Panc1 (cell line): ENCODE measurements at regions not wholly inside any gene's neighbourhood (a gene's known extent, or its start where the extent isn't known, plus 50 kb on each side); places are given as distances from the start of the nearest gene placed in this dataset.

Experiments
- ATAC-seq: fragments of 200-7000 bp; cut with Tn5 transposase; 2 replicates; pipeline ENCODE4 v1.9.1; 2020; ENCODE audit warnings: mild to moderate bottlenecking, moderate library complexity
- BruUV-seq: library from RNA; stranded (reverse); fragments of 400-500 nt; replicated peaks from 2 replicates; lab custom pipeline; 2021; lab: Mats Ljungman, UMichigan
- CTCF ChIA-PET: fragments of 300-600 bp; sonication (Branson Sonifier 250); formaldehyde crosslinking; loops from one replicate; lab custom pipeline; 2022; ENCODE audit warnings: antibody characterized with exemption; lab: Charles Lee
- POLR2A ChIA-PET: fragments of 300-600 bp; sonication (Branson Sonifier 250); formaldehyde crosslinking; loops from one replicate; lab custom pipeline; 2022; ENCODE audit warnings: antibody characterized with exemption; lab: Charles Lee
- DNase-seq: peaks from one replicate; pipeline ENCODE4 v3.0.0-alpha.2; 2010; ENCODE audit warnings: low read depth, low spot score
- H3K27ac ChIP-seq: 2 replicates; pipeline ENCODE4 v1.5.1; 2011; ENCODE audit warnings: mild to moderate bottlenecking, low read length, inconsistent platforms
- H3K27me3 ChIP-seq: fragments of 200-500 bp; sonication (Bioruptor generic); 2 replicates; pipeline ENCODE4 v1.6.0; 2014; ENCODE audit warnings: low read length, inconsistent platforms; ENCODE audit not compliant: control insufficient read depth, insufficient read depth
- H3K36me3 ChIP-seq: fragments of 200-500 bp; sonication (Bioruptor generic); 2 replicates; pipeline ENCODE4 v1.5.1; 2014; ENCODE audit warnings: inconsistent platforms, mild to moderate bottlenecking, low read length, moderate library complexity; ENCODE audit not compliant: control insufficient read depth, insufficient read depth
- H3K4me1 ChIP-seq: 2 replicates; pipeline ENCODE4 v1.5.1; 2011; ENCODE audit warnings: inconsistent platforms, mild to moderate bottlenecking, low read length, moderate library complexity; ENCODE audit not compliant: control insufficient read depth, insufficient read depth
- H3K4me3 ChIP-seq, 2 experiments: 2 replicates each; pipeline ENCODE4 v1.5.1; 2011 to 2012; ENCODE audit warnings: low read depth in 2 of 2, low read length in 2 of 2, mild to moderate bottlenecking in 2 of 2, inconsistent platforms in 1 of 2, moderate library complexity in 1 of 2
- H3K9me3 ChIP-seq: fragments of 200-500 bp; sonication (Bioruptor generic); 2 replicates; pipeline ENCODE4 v1.5.1; 2014; ENCODE audit warnings: low read depth, mild to moderate bottlenecking, inconsistent platforms, low read length, moderate library complexity; ENCODE audit not compliant: control insufficient read depth, insufficient read depth
- POLR2AphosphoS5 ChIP-seq: IDR thresholded peaks from 2 replicates; pipeline ENCODE4 v1.6.1; 2012; ENCODE audit warnings: mild to moderate bottlenecking, low read depth, low read length, moderate library complexity
- SIN3A ChIP-seq: IDR thresholded peaks from 2 replicates; pipeline ENCODE4 v1.6.1; 2012; ENCODE audit warnings: low read depth, mild to moderate bottlenecking, low read length, moderate library complexity, borderline replicate concordance; ENCODE audit not compliant: insufficient read depth
- TCF7L2 ChIP-seq: IDR thresholded peaks from 2 replicates; pipeline ENCODE4 v1.6.1; 2011; ENCODE audit warnings: mild to moderate bottlenecking, low read depth, low read length, inconsistent platforms
- in situ Hi-C: cut with HindIII; loops from 2 replicates; pipeline ENCODE4 v1.10.0; 2016; ENCODE audit warnings: low sequenced_read_pairs, low pct_unique_long_range_greater_than_20kb
- intact Hi-C: fragments of 100-400 bp; cut with micrococcal nuclease; formaldehyde crosslinking; loops from one replicate; pipeline ENCODE4 v1.10.0; 2022; ENCODE audit not compliant: unreplicated experiment
- TF ChIP-seq, protein P1 (sequence below): fragments of 450-650 bp; IDR thresholded peaks from 2 replicates; pipeline ENCODE4 v1.5.1; 2017; ENCODE audit warnings: mild to moderate bottlenecking
- TF ChIP-seq, protein P2 (sequence below), 2 experiments: IDR thresholded peaks; 2 replicates each; pipeline ENCODE4 v1.6.1; 2011 to 2012; ENCODE audit warnings: low read depth in 2 of 2, control low read depth in 1 of 2, low read length in 1 of 2, mild to moderate bottlenecking in 1 of 2, moderate library complexity in 1 of 2; ENCODE audit not compliant: insufficient read depth in 1 of 2

GRCh38 chr1:70567167-70567566, 156.1 kb downstream of the CTH start:
- Histone ChIP-seq H3K4me3 (no peak overlapping the region), H3K36me3 (no peaks in the 10 kb centered on the region), H3K27me3 (no peaks in the 10 kb centered on the region), H3K4me1 (no peaks in the 10 kb centered on the region), H3K9me3 (no peaks in the 10 kb centered on the region), H3K27ac (no peak overlapping the region)
- in situ Hi-C loops = no loop called here
- DNase-seq (no peak), ATAC-seq (no peak)
- TF ChIP-seq TCF7L2 (no peak), POLR2AphosphoS5 (no peak), SIN3A (no peak)
- TF ChIP-seq, protein P1, sequence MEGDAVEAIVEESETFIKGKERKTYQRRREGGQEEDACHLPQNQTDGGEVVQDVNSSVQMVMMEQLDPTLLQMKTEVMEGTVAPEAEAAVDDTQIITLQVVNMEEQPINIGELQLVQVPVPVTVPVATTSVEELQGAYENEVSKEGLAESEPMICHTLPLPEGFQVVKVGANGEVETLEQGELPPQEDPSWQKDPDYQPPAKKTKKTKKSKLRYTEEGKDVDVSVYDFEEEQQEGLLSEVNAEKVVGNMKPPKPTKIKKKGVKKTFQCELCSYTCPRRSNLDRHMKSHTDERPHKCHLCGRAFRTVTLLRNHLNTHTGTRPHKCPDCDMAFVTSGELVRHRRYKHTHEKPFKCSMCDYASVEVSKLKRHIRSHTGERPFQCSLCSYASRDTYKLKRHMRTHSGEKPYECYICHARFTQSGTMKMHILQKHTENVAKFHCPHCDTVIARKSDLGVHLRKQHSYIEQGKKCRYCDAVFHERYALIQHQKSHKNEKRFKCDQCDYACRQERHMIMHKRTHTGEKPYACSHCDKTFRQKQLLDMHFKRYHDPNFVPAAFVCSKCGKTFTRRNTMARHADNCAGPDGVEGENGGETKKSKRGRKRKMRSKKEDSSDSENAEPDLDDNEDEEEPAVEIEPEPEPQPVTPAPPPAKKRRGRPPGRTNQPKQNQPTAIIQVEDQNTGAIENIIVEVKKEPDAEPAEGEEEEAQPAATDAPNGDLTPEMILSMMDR = no peak
- TF ChIP-seq, protein P2, sequence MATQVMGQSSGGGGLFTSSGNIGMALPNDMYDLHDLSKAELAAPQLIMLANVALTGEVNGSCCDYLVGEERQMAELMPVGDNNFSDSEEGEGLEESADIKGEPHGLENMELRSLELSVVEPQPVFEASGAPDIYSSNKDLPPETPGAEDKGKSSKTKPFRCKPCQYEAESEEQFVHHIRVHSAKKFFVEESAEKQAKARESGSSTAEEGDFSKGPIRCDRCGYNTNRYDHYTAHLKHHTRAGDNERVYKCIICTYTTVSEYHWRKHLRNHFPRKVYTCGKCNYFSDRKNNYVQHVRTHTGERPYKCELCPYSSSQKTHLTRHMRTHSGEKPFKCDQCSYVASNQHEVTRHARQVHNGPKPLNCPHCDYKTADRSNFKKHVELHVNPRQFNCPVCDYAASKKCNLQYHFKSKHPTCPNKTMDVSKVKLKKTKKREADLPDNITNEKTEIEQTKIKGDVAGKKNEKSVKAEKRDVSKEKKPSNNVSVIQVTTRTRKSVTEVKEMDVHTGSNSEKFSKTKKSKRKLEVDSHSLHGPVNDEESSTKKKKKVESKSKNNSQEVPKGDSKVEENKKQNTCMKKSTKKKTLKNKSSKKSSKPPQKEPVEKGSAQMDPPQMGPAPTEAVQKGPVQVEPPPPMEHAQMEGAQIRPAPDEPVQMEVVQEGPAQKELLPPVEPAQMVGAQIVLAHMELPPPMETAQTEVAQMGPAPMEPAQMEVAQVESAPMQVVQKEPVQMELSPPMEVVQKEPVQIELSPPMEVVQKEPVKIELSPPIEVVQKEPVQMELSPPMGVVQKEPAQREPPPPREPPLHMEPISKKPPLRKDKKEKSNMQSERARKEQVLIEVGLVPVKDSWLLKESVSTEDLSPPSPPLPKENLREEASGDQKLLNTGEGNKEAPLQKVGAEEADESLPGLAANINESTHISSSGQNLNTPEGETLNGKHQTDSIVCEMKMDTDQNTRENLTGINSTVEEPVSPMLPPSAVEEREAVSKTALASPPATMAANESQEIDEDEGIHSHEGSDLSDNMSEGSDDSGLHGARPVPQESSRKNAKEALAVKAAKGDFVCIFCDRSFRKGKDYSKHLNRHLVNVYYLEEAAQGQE (IDR thresholded peaks at IDR 0.05; ENCODE audit: insufficient read depth in 1 of 2, low read depth in 2 of 2, low read length in 1 of 2) = no peak
- intact Hi-C loops = no loop called here
- ChIA-PET POLR2A (no interaction called here), CTCF (interaction anchor here (0.7 kb wide), 1 partner anchor 121 kb away, joined by 5 read pairs; no protein-coding TSS in a partner anchor)
- no TSS peak for BruUV-seq

- CTCF ChIA-PET = no interaction called here
- Histone ChIP-seq H3K27ac (no peak overlapping the region), H3K4me1 (no peaks in the 10 kb centered on the region), H3K36me3 (no peaks in the 10 kb centered on the region), H3K27me3 (no peaks in the 10 kb centered on the region), H3K9me3 (no peaks in the 10 kb centered on the region), H3K4me3 (no peak overlapping the region)
- no peak for TF ChIP-seq POLR2AphosphoS5
- no peak for TF ChIP-seq TCF7L2
- no peak for TF ChIP-seq SIN3A
- TF ChIP-seq, protein P2 (IDR thresholded peaks at IDR 0.05; ENCODE audit: insufficient read depth in 1 of 2, low read depth in 2 of 2, low read length in 1 of 2) = no peak
- ATAC-seq = no peak
- POLR2A ChIA-PET = no interaction called here
- DNase-seq = no peak
- no TSS peak for BruUV-seq
- in situ Hi-C loops (no loop called here), intact Hi-C loops (no loop called here)
These were observed 160.1 kb downstream of the CTH start for GRCh38 chr1:70571191-70571590.
